NCI-H1930 (cell line): ENCODE measurements at regions not wholly inside any gene's neighbourhood (a gene's known extent, or its start where the extent isn't known, plus 50 kb on each side); places are given as distances from the start of the nearest gene placed in this dataset.
A peak's percentile ranks its signal among the peaks of the same experiment; 100 is the strongest.

Experiments used
- DNase-seq, 2 experiments: peaks; one replicate each; lab custom pipeline; 2025; lab: John Stamatoyannopoulos, UW

GRCh38 chr18:41543815-41544214, 411.2 kb upstream of the PIK3C3 start:
- no peak for DNase-seq

DNA sequence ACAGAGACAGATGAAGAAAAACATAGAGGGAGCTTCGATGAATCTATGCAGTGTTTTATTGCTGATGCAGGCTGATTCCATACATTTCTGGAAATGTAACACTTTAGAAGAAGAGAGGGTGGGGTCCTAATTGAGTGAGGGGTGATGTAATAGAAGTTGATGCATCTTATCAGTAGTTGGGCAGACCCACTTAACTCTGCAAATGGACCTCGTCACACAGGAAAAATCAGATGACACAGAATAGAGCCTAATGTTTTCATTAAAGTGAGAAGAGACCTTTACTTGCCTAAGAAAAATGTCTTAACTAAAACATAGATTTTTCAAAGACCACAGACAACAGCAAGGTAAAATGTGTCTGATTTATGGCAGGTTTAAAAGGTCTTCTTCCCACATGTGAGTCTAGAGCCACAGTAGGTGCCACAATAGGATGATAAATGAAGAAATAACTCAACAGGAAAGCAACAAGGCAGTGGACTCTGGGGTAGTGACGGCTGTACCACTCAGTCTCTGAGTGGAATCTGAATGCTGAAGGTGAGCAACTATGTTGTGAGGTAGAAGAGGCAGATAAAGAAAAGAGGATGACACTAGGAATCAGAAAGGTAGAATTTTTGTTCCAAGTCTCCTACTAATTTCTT, 414.7 kb upstream of the PIK3C3 start:
- no peak for DNase-seq

GRCh38 chr18:41538751-41539150, 416.3 kb upstream of the PIK3C3 start:
- DNase-seq = no peak

GRCh38 chr18:41537666-41538065, 417.4 kb upstream of the PIK3C3 start:
- DNase-seq = no peak

GRCh38 chr18:41532344-41533086, 422.5 kb upstream of the PIK3C3 start:
- no peak for DNase-seq

DNA sequence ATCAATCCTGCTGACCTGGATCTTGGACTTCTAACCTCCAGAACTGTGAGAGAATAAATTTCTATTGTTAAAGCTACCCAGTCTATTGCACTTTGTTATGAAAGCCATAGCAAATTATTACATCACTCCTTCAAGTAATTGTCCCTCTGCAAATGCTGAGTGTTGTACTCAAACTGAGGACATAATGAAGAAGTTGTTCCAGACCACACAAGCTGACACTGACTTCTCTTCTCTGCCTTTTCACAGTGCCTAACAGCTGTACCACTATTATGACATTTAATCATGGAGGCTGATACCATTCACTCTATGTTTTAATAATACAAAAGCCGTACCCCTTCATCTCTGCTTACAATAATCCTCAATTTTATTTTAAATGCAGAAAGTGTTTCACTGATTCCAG, 424.1 kb upstream of the PIK3C3 start:
- no peak for DNase-seq

- DNase-seq = no peak
These were observed 425.9 kb upstream of the PIK3C3 start for GRCh38 chr18:41529093-41529492.

- no peak for DNase-seq
These were observed 429.0 kb upstream of the PIK3C3 start for GRCh38 chr18:41526054-41526453.

DNA sequence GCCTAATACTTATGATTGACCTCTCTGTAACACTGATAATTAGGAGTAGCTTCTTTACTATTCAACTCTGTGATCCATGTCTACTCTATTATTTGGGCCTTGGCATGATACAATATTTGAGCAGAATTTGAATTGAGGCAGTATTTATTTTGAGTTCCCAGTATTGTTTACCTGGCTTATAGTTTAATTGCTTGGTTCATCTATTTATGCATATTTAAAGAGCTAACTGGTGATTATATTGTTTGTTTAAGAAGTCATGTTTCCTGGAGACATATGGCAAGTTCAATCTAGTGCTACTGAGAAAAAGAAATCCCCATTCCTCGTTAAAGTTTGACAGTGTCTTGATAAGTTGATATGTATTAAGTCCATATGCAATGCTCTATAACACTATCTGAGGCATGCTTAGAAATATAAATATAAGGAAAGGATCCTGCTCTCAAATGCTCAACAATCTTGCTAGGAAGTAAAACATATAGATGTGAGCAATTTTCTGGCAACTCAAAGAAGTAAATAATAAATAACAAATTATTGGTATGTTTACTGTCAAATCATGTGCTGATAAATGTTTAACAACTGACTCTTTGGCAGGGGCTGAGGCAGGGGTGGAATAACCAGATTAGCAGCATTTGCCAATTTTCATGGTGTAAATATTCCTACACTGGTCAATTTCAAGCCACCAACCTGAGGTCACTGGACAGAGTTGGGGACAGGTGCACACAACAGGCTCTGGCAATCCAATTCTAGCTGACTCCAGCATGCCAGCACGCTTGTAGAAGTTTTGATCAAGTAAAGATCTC, 430.2 kb upstream of the PIK3C3 start:
- no peak for DNase-seq

DNA sequence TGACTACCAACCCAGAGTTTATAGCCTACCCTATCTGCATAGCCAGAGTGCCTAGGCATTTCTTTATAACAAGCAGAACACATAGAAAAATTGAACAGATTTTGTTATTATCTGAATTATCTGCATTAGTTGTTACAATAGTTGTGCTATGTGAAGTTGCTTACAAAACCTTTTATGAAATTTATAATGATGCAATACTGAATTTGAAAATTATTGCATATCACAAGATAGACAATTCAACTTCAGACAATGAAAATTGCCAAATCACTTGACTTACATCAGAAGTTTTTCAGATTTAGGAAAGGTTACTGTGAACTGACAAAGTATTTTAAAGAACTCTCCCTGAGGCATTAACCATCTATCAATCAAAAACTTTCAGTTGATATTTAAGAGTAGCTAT, 437.9 kb upstream of the PIK3C3 start:
- no peak for DNase-seq

DNA sequence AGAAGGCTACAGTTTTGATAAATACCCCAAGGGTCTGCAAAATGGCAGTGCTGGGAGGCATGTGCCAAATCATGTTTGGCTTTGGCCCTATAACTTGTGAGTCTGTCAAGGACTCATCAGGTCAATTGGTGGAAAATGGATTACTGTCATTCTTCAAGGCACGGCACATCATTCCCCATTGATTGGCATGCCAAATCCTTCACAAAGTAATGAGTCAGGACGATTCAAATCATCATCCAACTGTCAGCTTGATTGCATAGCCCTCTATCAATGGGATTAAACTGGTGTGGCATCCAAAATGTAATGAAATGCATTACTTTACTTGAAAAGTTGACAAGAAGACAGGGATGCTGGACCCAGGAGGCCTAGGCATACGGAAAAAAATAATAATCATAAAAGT, 441.6 kb upstream of the PIK3C3 start:
- no peak for DNase-seq

DNA sequence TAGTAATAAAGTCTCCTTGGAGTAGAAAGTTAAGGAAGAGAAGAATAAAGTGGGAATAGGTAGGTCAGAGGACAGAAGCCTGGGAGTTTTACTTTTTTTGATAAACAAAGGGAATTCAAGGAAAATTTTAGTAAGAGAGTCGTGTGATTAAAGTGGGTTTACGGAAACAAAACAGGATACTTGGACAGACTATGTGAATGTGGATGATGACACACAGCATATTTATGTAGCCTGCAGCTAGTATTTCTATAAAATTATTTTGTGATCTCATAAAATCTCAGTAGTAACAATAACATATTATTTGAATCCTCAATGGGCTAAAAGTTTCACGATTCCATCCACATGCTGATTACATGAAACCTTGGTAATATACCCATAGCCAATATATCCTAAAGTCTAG, 450.7 kb upstream of the PIK3C3 start:
- no peak for DNase-seq

- peak; percentile 47 to 52 for DNase-seq
These were observed 453.2 kb upstream of the PIK3C3 start for GRCh38 chr18:41501848-41502247.

DNA sequence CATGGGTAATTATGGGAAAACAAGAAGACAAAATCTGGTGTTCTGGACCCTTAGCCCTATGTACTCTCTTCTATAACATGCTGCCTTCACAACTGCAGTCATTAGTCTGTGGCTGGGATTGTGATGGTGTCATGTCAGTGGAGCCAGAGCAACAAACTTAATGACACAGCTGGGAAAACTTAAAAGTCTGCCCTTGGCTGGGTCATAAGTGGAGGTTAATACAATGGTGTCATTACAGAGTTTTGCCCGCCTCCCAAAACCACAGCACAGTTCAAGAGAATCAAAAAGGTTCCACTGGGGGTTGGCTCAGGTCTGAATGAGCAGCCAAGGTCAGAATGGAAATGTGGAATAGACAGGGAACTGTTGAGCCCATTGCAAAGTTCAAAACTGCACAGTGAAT, 455.7 kb upstream of the PIK3C3 start:
- DNase-seq = no peak

DNA sequence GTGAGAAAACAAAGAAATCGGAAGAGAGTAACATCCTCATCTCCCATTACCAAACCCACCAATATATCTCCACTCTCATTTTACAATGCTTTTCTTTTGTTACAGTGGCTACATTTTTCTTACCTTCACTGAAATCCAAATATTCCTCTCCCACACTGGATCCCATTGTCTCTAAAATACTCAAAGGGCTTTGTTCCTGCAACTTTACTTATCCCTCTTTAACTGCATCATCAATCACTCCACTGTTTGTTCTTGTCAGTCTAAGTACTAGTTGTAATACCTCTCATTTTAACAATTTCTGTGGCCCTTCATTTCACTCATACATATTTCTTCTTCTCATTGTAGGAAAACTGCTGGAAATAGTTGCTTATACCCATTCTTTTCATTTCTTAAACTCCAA, 464.2 kb upstream of the PIK3C3 start:
- no peak for DNase-seq

DNA sequence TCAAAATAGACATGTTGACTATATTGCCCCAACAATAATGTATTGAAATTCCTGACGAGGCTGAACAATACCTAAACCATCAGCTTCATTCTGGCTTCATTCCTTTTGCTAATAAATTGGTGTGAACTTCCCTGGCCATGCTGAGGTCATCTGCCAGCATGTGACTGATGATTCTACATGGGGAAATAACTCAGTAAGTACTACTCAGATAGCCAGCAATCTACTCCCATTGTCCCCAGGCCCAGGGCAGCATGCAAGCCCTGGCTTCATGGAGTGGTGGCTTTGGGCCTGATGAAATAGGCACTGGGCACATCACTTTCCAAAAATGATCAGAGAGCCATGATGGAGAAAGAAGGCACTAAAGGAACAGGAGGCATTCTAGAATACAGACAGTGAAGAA, 468.5 kb upstream of the PIK3C3 start:
- no peak for DNase-seq

- no peak for DNase-seq
These were observed 471.0 kb upstream of the PIK3C3 start for GRCh38 chr18:41484069-41484468.

- DNase-seq = no peak
These were observed 472.5 kb upstream of the PIK3C3 start for GRCh38 chr18:41482501-41482900.

DNA sequence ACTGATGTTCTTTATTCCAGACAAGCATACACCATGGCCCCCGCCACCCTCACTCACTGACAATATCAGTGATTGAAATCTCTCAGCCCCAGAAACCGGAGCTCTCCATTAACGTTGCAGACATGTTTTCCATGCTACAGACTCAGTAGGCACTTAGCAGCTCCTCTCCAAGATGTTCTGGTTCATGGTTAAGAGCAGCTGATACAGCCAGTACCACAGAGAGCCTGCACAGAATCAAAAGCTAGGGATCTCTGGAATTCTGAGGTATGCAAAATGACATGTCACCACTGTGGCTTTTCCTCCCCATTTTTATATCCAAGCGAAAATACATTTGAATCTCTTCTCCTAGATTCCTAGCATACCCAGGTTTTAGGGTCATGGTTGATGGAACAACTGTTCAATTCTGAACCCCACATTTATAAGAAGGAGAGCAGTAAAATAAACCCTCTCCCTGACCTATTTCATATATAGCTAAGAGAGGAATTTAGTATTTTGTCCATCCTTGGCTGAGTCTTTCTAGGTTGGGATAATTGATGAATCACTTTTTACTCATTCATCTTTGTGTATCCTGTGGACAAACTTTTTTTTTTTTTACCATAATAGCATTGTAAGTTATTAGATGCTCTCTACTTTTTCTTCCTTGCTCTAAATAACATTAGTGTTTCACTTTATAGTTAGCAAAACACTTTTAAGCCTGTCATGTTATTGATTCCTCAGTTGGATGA, 488.4 kb upstream of the PIK3C3 start:
- DNase-seq = no peak

GRCh38 chr18:41465386-41465785, 489.6 kb upstream of the PIK3C3 start:
- no peak for DNase-seq

- no peak for DNase-seq
These were observed 490.8 kb upstream of the PIK3C3 start for GRCh38 chr18:41464278-41464677.

- no peak for DNase-seq
These were observed 492.1 kb upstream of the PIK3C3 start for GRCh38 chr18:41462946-41463345.
